GM12875 (cell line): ENCODE measurements at regions not wholly inside any gene's neighbourhood (a gene's known extent, or its start where the extent isn't known, plus 50 kb on each side); places are given as distances from the start of the nearest gene placed in this dataset.
"Not testable (repeated sequence)": the region's sequence is repeated elsewhere in the genome, so short reads cannot be mapped to it uniquely, and the experiment has no call there.

ENCODE experiments used
- H3K4me3 ChIP-seq: one replicate; pipeline ENCODE4 v1.5.1; 2011; ENCODE audit warnings: low read depth, low read length, control low read depth
- CTCF ChIP-seq: IDR thresholded peaks from 2 replicates; pipeline ENCODE4 v1.5.1; 2011; ENCODE audit warnings: low read depth, mild to moderate bottlenecking, control low read depth, inconsistent platforms, low read length, moderate library complexity, borderline replicate concordance; ENCODE audit not compliant: insufficient read depth

- H3K4me3 ChIP-seq: not testable (repeated sequence)
Observed at GRCh38 chr15:85263842-85264440, 116.5 kb upstream of the AKAP13 start.

GRCh38 chr15:85264614-85265190 lies 115.7 kb upstream of the AKAP13 start:
- H3K4me3 ChIP-seq: not testable (repeated sequence)

- H3K4me3 ChIP-seq: not testable (repeated sequence)
Observed at GRCh38 chr15:85267158-85267857, 113.1 kb upstream of the AKAP13 start.

GRCh38 chr15:85274315-85275050 lies 105.9 kb upstream of the AKAP13 start:
- TF ChIP-seq CTCF: no peak
- H3K4me3 ChIP-seq: no peak overlapping the region

- H3K4me3 ChIP-seq: no peak overlapping the region
- no peak for TF ChIP-seq CTCF
Observed at GRCh38 chr15:85276508-85276907, 103.9 kb upstream of the AKAP13 start.

- TF ChIP-seq CTCF: no peak
- no peak overlapping the region for H3K4me3 ChIP-seq
Observed at GRCh38 chr15:85276921-85277320, 103.5 kb upstream of the AKAP13 start.

GRCh38 chr15:85277847-85278370 lies 102.5 kb upstream of the AKAP13 start:
- TF ChIP-seq CTCF: no peak
- no peak overlapping the region for H3K4me3 ChIP-seq

DNA sequence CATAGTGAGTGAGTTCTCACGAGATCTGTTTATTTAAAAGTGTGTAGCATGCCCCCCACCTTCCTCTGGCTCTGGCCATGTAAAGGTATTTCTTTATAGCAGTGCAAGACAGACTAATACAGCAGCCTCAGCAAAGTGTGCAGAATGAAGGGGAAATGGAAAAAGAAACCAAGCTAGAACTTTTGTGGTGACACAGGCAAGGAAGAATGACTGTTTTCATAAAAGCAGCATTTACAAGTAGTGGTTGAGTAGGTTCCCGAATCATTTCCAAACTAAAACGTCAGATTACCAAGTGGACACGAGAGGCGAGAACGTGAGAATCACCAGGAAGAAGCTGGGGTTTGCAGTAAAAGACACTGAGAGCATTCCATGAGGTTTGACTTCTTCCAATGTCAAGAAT lies 100.2 kb upstream of the AKAP13 start:
- TF ChIP-seq CTCF: no peak
- H3K4me3 ChIP-seq: no peak overlapping the region
